ENCODE measurements at regions not wholly inside any gene's neighbourhood (a gene's known extent, or its start where the extent isn't known, plus 50 kb on each side); places are given as distances from the start of the nearest gene placed in this dataset.
A peak's percentile ranks its signal among the peaks of the same experiment; 100 is the strongest.

GRCh38 chr3:144079634-144080033, 108.0 kb downstream of the DIPK2A start:
- no peaks in the 10 kb centered on the region for H3K36me3 Mint-ChIP-seq (ENCODE audit: low read depth)
- H3K4me3 Mint-ChIP-seq: no peak overlapping the region
- no peak for TF ChIP-seq CTCF (IDR thresholded peaks at IDR 0.05; ENCODE audit: unreplicated experiment in 3 of 3)
- no peaks in the 10 kb centered on the region for H3K4me1 Mint-ChIP-seq
- no peaks in the 10 kb centered on the region for H3K27me3 Mint-ChIP-seq (ENCODE audit: low read depth)
- H3K27ac Mint-ChIP-seq: no peak overlapping the region
- no peaks in the 10 kb centered on the region for H3K9me3 Mint-ChIP-seq

- Mint-ChIP-seq H3K4me3 (no peak overlapping the region), H3K36me3 (ENCODE audit: low read depth) (no peaks in the 10 kb centered on the region), H3K4me1 (no peaks in the 10 kb centered on the region), H3K9me3 (no peaks in the 10 kb centered on the region), H3K27me3 (ENCODE audit: low read depth) (peaks cover 4% of the 10 kb centered on the region), H3K27ac (no peak overlapping the region)
- TF ChIP-seq CTCF (IDR thresholded peaks at IDR 0.05; ENCODE audit: unreplicated experiment in 3 of 3): no peak
Observed at GRCh38 chr3:144084929-144085328, 113.3 kb downstream of the DIPK2A start.

GRCh38 chr3:144085964-144086363, 114.3 kb downstream of the DIPK2A start:
- Mint-ChIP-seq H3K27me3 (ENCODE audit: low read depth) (peaks cover 4% of the 10 kb centered on the region), H3K27ac (no peak overlapping the region), H3K4me3 (no peak overlapping the region), H3K36me3 (ENCODE audit: low read depth) (no peaks in the 10 kb centered on the region), H3K4me1 (no peaks in the 10 kb centered on the region), H3K9me3 (no peaks in the 10 kb centered on the region)
- no peak for TF ChIP-seq CTCF (IDR thresholded peaks at IDR 0.05; ENCODE audit: unreplicated experiment in 3 of 3)

GRCh38 chr3:144096016-144096415, 124.4 kb downstream of the DIPK2A start:
- no peaks in the 10 kb centered on the region for H3K27me3 Mint-ChIP-seq (ENCODE audit: low read depth)
- peak overlapping the region in 1 of 3 experiments; percentile 64 for H3K27ac Mint-ChIP-seq
- no peak overlapping the region for H3K4me3 Mint-ChIP-seq
- H3K4me1 Mint-ChIP-seq: no peaks in the 10 kb centered on the region
- H3K36me3 Mint-ChIP-seq (ENCODE audit: low read depth): no peaks in the 10 kb centered on the region
- TF ChIP-seq CTCF (IDR thresholded peaks at IDR 0.05; ENCODE audit: unreplicated experiment in 3 of 3): no peak
- no peaks in the 10 kb centered on the region for H3K9me3 Mint-ChIP-seq

- Mint-ChIP-seq H3K27ac (peak overlapping the region in 1 of 3 experiments; percentile 50), H3K36me3 (ENCODE audit: low read depth) (no peaks in the 10 kb centered on the region), H3K4me3 (no peak overlapping the region), H3K4me1 (no peaks in the 10 kb centered on the region), H3K27me3 (ENCODE audit: low read depth) (no peaks in the 10 kb centered on the region), H3K9me3 (no peaks in the 10 kb centered on the region)
- no peak for TF ChIP-seq CTCF (IDR thresholded peaks at IDR 0.05; ENCODE audit: unreplicated experiment in 3 of 3)
Observed at GRCh38 chr3:144097163-144097562, 125.5 kb downstream of the DIPK2A start.

GRCh38 chr3:144098691-144099090, 127.1 kb downstream of the DIPK2A start:
- Mint-ChIP-seq H3K4me1 (no peaks in the 10 kb centered on the region), H3K27me3 (ENCODE audit: low read depth) (no peaks in the 10 kb centered on the region), H3K9me3 (no peaks in the 10 kb centered on the region), H3K36me3 (ENCODE audit: low read depth) (no peaks in the 10 kb centered on the region), H3K4me3 (no peak overlapping the region), H3K27ac (no peak overlapping the region)
- no peak for TF ChIP-seq CTCF (IDR thresholded peaks at IDR 0.05; ENCODE audit: unreplicated experiment in 3 of 3)
